MM.1S (cell line): ENCODE measurements at regions not wholly inside any gene's neighbourhood (a gene's known extent, or its start where the extent isn't known, plus 50 kb on each side); places are given as distances from the start of the nearest gene placed in this dataset.

Experiments used
- DNase-seq: peaks from one replicate; pipeline ENCODE4 v3.0.0-alpha.2; 2015
- H2AFZ ChIP-seq: fragments of 300-600 bp; sonication (generic); 2 replicates; pipeline ENCODE4 v1.6.0; 2016; ENCODE audit warnings: antibody characterized with exemption, low read length
- H3F3A ChIP-seq: fragments of 300-600 bp; sonication (generic); 2 replicates; pipeline ENCODE4 v1.6.1; 2016; ENCODE audit warnings: mild to moderate bottlenecking, antibody characterized with exemption, low read length, moderate library complexity, mixed read lengths; ENCODE audit not compliant: insufficient read depth
- H3K27ac ChIP-seq: fragments of 300-600 bp; sonication (generic); 2 replicates; pipeline ENCODE4 v1.5.1; 2016; ENCODE audit warnings: mild to moderate bottlenecking, low read length
- H3K27me3 ChIP-seq: fragments of 300-600 bp; sonication (generic); replicated peaks from 2 replicates; pipeline ENCODE4 v1.6.0; 2016; ENCODE audit warnings: low read length; ENCODE audit not compliant: insufficient read depth
- H3K36me3 ChIP-seq: fragments of 300-600 bp; sonication (generic); replicated peaks from 2 replicates; pipeline ENCODE4 v1.6.1; 2016; ENCODE audit warnings: mild to moderate bottlenecking, low read length, mixed read lengths; ENCODE audit not compliant: insufficient read depth
- H3K4me1 ChIP-seq: fragments of 300-600 bp; sonication (generic); 2 replicates; pipeline ENCODE4 v1.6.1; 2016; ENCODE audit warnings: low read length, mixed read lengths
- H3K4me2 ChIP-seq: fragments of 300-600 bp; sonication (generic); 2 replicates; pipeline ENCODE4 v1.6.0; 2016; ENCODE audit warnings: low read depth, low read length
- H3K4me3 ChIP-seq: fragments of 300-600 bp; sonication (generic); 2 replicates; pipeline ENCODE4 v1.5.1; 2016; ENCODE audit warnings: low read length, mixed read lengths
- H3K79me2 ChIP-seq: fragments of 300-600 bp; sonication (generic); 2 replicates; pipeline ENCODE4 v1.6.1; 2016; ENCODE audit warnings: mixed run types, low read length, mixed read lengths
- H3K9ac ChIP-seq: fragments of 300-600 bp; sonication (generic); 2 replicates; pipeline ENCODE4 v1.6.1; 2016; ENCODE audit warnings: low read length, mixed read lengths
- H3K9me2 ChIP-seq: fragments of 300-600 bp; sonication (generic); replicated peaks from 2 replicates; pipeline ENCODE4 v1.6.1; 2016; ENCODE audit warnings: mild to moderate bottlenecking, low read length, mixed read lengths; ENCODE audit not compliant: insufficient read depth
- H3K9me3 ChIP-seq: fragments of 300-600 bp; sonication (generic); replicated peaks from 2 replicates; pipeline ENCODE4 v1.6.1; 2016; ENCODE audit warnings: mild to moderate bottlenecking, low read length, mixed read lengths; ENCODE audit not compliant: insufficient read depth
- H4K20me1 ChIP-seq: fragments of 300-600 bp; sonication (generic); 2 replicates; pipeline ENCODE4 v1.6.1; 2016; ENCODE audit warnings: mild to moderate bottlenecking, low read length, moderate library complexity, mixed read lengths; ENCODE audit not compliant: insufficient read depth
- EZH2 ChIP-seq: fragments of 300-600 bp; sonication (generic); optimal IDR thresholded peaks from 2 replicates; pipeline ENCODE3; 2017; ENCODE audit warnings: low read depth, mild to moderate bottlenecking, antibody characterized with exemption, low read length, mixed read lengths
- EZH2phosphoT487 ChIP-seq: fragments of 300-600 bp; sonication (generic); IDR thresholded peaks from 2 replicates; pipeline ENCODE4 v1.6.1; 2018; ENCODE audit warnings: antibody characterized with exemption, low read length
- TF ChIP-seq, protein P1 (sequence below): fragments of 300-600 bp; sonication (generic); IDR thresholded peaks from 2 replicates; pipeline ENCODE4 v1.5.1; 2016; ENCODE audit warnings: antibody characterized with exemption, low read length, mixed read lengths

GRCh38 chr3:65251375-65251774 lies 563.6 kb upstream of the ADAMTS9 start:
- Histone ChIP-seq H3K79me2 (no peaks in the 10 kb centered on the region), H3K4me2 (no peak overlapping the region), H3K27me3 (no peaks in the 10 kb centered on the region), H2AFZ (no peak overlapping the region), H3K4me3 (no peak overlapping the region), H3K9me2 (no peaks in the 10 kb centered on the region), H3K4me1 (no peaks in the 10 kb centered on the region), H4K20me1 (no peaks in the 10 kb centered on the region), H3K9ac (no peak overlapping the region), H3K27ac (no peak overlapping the region), H3K9me3 (no peaks in the 10 kb centered on the region), H3F3A (no peaks in the 10 kb centered on the region), H3K36me3 (no peaks in the 10 kb centered on the region)
- TF ChIP-seq EZH2: no peak
- TF ChIP-seq, protein P1, sequence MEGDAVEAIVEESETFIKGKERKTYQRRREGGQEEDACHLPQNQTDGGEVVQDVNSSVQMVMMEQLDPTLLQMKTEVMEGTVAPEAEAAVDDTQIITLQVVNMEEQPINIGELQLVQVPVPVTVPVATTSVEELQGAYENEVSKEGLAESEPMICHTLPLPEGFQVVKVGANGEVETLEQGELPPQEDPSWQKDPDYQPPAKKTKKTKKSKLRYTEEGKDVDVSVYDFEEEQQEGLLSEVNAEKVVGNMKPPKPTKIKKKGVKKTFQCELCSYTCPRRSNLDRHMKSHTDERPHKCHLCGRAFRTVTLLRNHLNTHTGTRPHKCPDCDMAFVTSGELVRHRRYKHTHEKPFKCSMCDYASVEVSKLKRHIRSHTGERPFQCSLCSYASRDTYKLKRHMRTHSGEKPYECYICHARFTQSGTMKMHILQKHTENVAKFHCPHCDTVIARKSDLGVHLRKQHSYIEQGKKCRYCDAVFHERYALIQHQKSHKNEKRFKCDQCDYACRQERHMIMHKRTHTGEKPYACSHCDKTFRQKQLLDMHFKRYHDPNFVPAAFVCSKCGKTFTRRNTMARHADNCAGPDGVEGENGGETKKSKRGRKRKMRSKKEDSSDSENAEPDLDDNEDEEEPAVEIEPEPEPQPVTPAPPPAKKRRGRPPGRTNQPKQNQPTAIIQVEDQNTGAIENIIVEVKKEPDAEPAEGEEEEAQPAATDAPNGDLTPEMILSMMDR: no peak
- TF ChIP-seq EZH2phosphoT487: no peak
- no peak for DNase-seq

DNA sequence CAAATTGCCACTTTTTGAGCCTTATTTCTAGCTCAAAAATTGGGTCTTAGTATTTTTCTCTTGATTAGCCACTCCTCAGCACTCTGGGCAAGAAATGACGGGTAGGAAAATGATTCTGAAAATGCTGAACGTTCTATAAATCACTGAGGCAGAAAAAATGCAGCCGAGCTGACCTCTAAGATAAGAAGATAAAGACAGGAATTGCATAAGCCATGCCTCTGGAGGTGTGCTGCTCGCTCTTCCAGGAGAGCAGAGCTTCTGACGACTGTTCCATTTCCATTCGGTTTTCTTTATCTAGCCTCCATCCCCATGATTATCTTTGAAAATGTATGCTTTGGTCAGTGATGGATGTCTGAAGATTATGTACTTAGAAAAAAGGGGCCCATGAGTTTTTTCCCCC lies 558.8 kb upstream of the ADAMTS9 start:
- no peaks in the 10 kb centered on the region for H3K27me3 ChIP-seq
- H3K27ac ChIP-seq: no peak overlapping the region
- H3K4me2 ChIP-seq: no peak overlapping the region
- no peak for DNase-seq
- no peak overlapping the region for H3K9ac ChIP-seq
- H4K20me1 ChIP-seq: no peaks in the 10 kb centered on the region
- no peak overlapping the region for H3K4me3 ChIP-seq
- H3K9me3 ChIP-seq: no peaks in the 10 kb centered on the region
- no peaks in the 10 kb centered on the region for H3K79me2 ChIP-seq
- H3F3A ChIP-seq: no peaks in the 10 kb centered on the region
- no peaks in the 10 kb centered on the region for H3K9me2 ChIP-seq
- H3K36me3 ChIP-seq: no peaks in the 10 kb centered on the region
- H3K4me1 ChIP-seq: no peaks in the 10 kb centered on the region
- no peak overlapping the region for H2AFZ ChIP-seq
- TF ChIP-seq EZH2phosphoT487 (no peak), EZH2 (no peak)
- TF ChIP-seq, protein P1: no peak

- H3K9ac ChIP-seq: no peak overlapping the region
- H2AFZ ChIP-seq: no peak overlapping the region
- TF ChIP-seq EZH2: no peak
- TF ChIP-seq EZH2phosphoT487: no peak
- TF ChIP-seq, protein P1: no peak; the same call in 1 of the 2 replicates
- H3K79me2 ChIP-seq: no peaks in the 10 kb centered on the region
- no peaks in the 10 kb centered on the region for H3K9me3 ChIP-seq
- H3K4me2 ChIP-seq: no peak overlapping the region
- no peak overlapping the region for H3K4me3 ChIP-seq
- H3F3A ChIP-seq: no peaks in the 10 kb centered on the region
- H3K4me1 ChIP-seq: no peaks in the 10 kb centered on the region
- DNase-seq: no peak
- no peaks in the 10 kb centered on the region for H3K9me2 ChIP-seq
- H3K27ac ChIP-seq: no peak overlapping the region
- H4K20me1 ChIP-seq: no peaks in the 10 kb centered on the region
- no peaks in the 10 kb centered on the region for H3K36me3 ChIP-seq
- H3K27me3 ChIP-seq: no peaks in the 10 kb centered on the region
Measured at GRCh38 chr3:65245133-65246063, 557.6 kb upstream of the ADAMTS9 start.
